Hepatocyte (in vitro differentiated cells): ENCODE measurements at regions not wholly inside any gene's neighbourhood (a gene's known extent, or its start where the extent isn't known, plus 50 kb on each side); places are given as distances from the start of the nearest gene placed in this dataset.

Experiments
- DNase-seq: peaks from one replicate; pipeline ENCODE4 v3.0.0-alpha.2; 2016; ENCODE audit warnings: low spot score
- H2AFZ ChIP-seq: fragments of 200-600 bp; sonication (generic); 2 replicates; pipeline ENCODE4 v1.6.0; 2016; ENCODE audit warnings: antibody characterized with exemption, mild to moderate bottlenecking
- H3K27ac ChIP-seq: fragments of 200-600 bp; sonication (generic); 2 replicates; pipeline ENCODE4 v1.5.1; 2016; ENCODE audit warnings: mild to moderate bottlenecking
- H3K27me3 ChIP-seq: fragments of 200-600 bp; sonication (generic); 2 replicates; pipeline ENCODE4 v1.6.1; 2016
- H3K36me3 ChIP-seq: fragments of 200-600 bp; sonication (generic); replicated peaks from 2 replicates; pipeline ENCODE4 v1.5.1; 2016; ENCODE audit warnings: low read depth; ENCODE audit not compliant: insufficient read depth
- H3K4me1 ChIP-seq: fragments of 200-600 bp; sonication (generic); 2 replicates; pipeline ENCODE4 v1.5.1; 2016; ENCODE audit warnings: mild to moderate bottlenecking, moderate library complexity; ENCODE audit not compliant: insufficient read depth
- H3K4me2 ChIP-seq: fragments of 200-600 bp; sonication (generic); 2 replicates; pipeline ENCODE4 v1.6.0; 2016
- H3K4me3 ChIP-seq: fragments of 200-600 bp; sonication (generic); 2 replicates; pipeline ENCODE4 v1.5.1; 2016; ENCODE audit warnings: mild to moderate bottlenecking
- H3K79me2 ChIP-seq: fragments of 200-600 bp; sonication (generic); 2 replicates; pipeline ENCODE4 v1.6.0; 2017; ENCODE audit warnings: mild to moderate bottlenecking
- H3K9me2 ChIP-seq: fragments of 200-600 bp; sonication (generic); replicated peaks from 2 replicates; pipeline ENCODE4 v1.6.0; 2017; ENCODE audit warnings: mild to moderate bottlenecking; ENCODE audit not compliant: insufficient read depth
- H3K9me3 ChIP-seq: fragments of 200-600 bp; sonication (generic); 2 replicates; pipeline ENCODE4 v1.5.1; 2016; ENCODE audit warnings: low read depth, mild to moderate bottlenecking
- H4K20me1 ChIP-seq: fragments of 200-600 bp; sonication (generic); 2 replicates; pipeline ENCODE4 v1.6.0; 2016; ENCODE audit warnings: mild to moderate bottlenecking; ENCODE audit not compliant: insufficient read depth, poor library complexity, severe bottlenecking
- EZH2 ChIP-seq: fragments of 200-600 bp; sonication (generic); IDR thresholded peaks from 2 replicates; pipeline ENCODE4 v1.6.1; 2016; ENCODE audit warnings: antibody characterized with exemption, mild to moderate bottlenecking, borderline replicate concordance
- EZH2phosphoT487 ChIP-seq: fragments of 200-600 bp; sonication (generic); IDR thresholded peaks from one replicate; pipeline ENCODE4 v1.6.1; 2018; ENCODE audit warnings: antibody characterized with exemption, mild to moderate bottlenecking, low read depth, moderate library complexity; ENCODE audit not compliant: unreplicated experiment, severe bottlenecking
- WGBS: methylation state at CpG from one replicate; pipeline ENCODE4 v1.1.6; 2016; ENCODE audit warnings: low lambda C conversion rate; ENCODE audit errors: missing lambda C conversion rate; 5-methylcytosine and 5-hydroxymethylcytosine counted together
- TF ChIP-seq, protein P1 (sequence below): fragments of 200-600 bp; sonication (generic); IDR thresholded peaks from 2 replicates; pipeline ENCODE4 v1.5.1; 2016; ENCODE audit warnings: antibody characterized with exemption, mild to moderate bottlenecking; ENCODE audit not compliant: poor library complexity

DNA sequence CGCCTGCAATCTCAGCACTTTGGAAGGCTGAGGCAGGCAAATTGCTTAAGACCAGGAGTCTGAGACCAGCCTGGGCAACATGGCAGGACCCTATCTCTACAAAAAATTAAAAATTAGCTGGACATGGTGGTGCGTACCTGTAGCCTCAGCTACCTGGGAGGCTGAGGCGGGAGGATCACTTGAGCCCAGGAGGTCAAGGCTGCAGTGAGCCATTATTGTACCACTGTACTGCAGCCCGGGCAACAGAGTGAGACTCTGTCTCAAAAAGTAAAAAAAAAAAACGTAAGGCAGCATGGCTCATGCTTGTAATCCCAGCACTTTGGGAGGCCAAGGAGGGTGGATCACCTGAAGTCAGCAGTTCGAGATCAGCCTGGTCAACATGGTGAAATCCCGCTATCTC, 263.6 kb downstream of the PARN start:
- WGBS: 95% methylated on average over 7 of the region's 7 CpGs
- H2AFZ ChIP-seq: no peak overlapping the region

DNA sequence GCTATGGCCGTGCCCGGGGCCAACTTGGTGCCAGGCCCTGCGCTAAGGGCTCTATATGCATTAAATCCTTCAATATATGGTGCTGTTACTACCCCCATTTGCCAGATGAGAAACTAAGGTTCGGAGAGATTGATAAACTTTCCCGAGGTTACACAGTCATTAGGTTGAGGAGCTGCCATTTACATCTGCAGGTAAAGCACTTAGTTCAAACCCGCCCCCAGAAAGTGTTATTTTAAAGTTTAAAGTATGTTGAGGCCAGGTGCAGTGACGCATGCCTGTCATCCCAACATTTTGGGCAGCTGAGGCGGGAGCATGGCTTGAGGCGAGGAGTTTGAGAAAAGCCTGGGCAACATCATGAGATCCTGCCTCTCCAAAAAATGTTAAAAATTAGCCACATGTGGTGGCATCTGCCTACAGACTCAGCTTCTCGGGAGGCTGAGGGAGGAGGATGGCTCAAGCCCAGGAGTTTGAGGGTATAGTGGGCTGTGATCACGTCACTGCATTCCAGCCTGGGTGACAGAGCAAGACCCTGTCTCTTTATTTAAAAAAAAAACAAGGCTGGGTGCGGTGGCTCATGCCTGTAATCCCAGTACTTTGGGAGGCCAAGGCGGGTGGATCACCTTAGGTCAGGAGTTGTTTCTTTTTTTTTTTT, 264.7 kb downstream of the PARN start:
- H3K4me2 ChIP-seq: no peak overlapping the region
- H3K79me2 ChIP-seq: no peaks in the 10 kb centered on the region
- no peaks in the 10 kb centered on the region for H3K9me3 ChIP-seq
- peak overlapping the region; percentile 43 for H3K27ac ChIP-seq
- WGBS: 95% methylated on average over 11 of the region's 13 CpGs
- DNase-seq: no peak
- H3K9me2 ChIP-seq: no peaks in the 10 kb centered on the region
- H3K4me3 ChIP-seq: no peak overlapping the region
- no peaks in the 10 kb centered on the region for H4K20me1 ChIP-seq
- H3K4me1 ChIP-seq: peaks cover 8% of the 10 kb centered on the region
- H3K36me3 ChIP-seq: no peaks in the 10 kb centered on the region
- no peaks in the 10 kb centered on the region for H3K27me3 ChIP-seq
- no peak overlapping the region for H2AFZ ChIP-seq
- no peak for TF ChIP-seq EZH2phosphoT487
- TF ChIP-seq EZH2: no peak
- TF ChIP-seq, protein P1, sequence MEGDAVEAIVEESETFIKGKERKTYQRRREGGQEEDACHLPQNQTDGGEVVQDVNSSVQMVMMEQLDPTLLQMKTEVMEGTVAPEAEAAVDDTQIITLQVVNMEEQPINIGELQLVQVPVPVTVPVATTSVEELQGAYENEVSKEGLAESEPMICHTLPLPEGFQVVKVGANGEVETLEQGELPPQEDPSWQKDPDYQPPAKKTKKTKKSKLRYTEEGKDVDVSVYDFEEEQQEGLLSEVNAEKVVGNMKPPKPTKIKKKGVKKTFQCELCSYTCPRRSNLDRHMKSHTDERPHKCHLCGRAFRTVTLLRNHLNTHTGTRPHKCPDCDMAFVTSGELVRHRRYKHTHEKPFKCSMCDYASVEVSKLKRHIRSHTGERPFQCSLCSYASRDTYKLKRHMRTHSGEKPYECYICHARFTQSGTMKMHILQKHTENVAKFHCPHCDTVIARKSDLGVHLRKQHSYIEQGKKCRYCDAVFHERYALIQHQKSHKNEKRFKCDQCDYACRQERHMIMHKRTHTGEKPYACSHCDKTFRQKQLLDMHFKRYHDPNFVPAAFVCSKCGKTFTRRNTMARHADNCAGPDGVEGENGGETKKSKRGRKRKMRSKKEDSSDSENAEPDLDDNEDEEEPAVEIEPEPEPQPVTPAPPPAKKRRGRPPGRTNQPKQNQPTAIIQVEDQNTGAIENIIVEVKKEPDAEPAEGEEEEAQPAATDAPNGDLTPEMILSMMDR: no peak

More for the DNA sequence above, 263.6 kb downstream of the PARN start:
- no peak for TF ChIP-seq EZH2
- TF ChIP-seq, protein P1: no peak
- Histone ChIP-seq H3K9me3 (no peaks in the 10 kb centered on the region), H3K9me2 (no peaks in the 10 kb centered on the region), H3K27ac (no peak overlapping the region), H3K79me2 (no peaks in the 10 kb centered on the region), H3K27me3 (no peaks in the 10 kb centered on the region), H3K4me2 (no peak overlapping the region), H3K4me1 (peaks cover 8% of the 10 kb centered on the region), H3K36me3 (no peaks in the 10 kb centered on the region), H3K4me3 (no peak overlapping the region), H4K20me1 (no peaks in the 10 kb centered on the region)
- DNase-seq: no peak

DNA sequence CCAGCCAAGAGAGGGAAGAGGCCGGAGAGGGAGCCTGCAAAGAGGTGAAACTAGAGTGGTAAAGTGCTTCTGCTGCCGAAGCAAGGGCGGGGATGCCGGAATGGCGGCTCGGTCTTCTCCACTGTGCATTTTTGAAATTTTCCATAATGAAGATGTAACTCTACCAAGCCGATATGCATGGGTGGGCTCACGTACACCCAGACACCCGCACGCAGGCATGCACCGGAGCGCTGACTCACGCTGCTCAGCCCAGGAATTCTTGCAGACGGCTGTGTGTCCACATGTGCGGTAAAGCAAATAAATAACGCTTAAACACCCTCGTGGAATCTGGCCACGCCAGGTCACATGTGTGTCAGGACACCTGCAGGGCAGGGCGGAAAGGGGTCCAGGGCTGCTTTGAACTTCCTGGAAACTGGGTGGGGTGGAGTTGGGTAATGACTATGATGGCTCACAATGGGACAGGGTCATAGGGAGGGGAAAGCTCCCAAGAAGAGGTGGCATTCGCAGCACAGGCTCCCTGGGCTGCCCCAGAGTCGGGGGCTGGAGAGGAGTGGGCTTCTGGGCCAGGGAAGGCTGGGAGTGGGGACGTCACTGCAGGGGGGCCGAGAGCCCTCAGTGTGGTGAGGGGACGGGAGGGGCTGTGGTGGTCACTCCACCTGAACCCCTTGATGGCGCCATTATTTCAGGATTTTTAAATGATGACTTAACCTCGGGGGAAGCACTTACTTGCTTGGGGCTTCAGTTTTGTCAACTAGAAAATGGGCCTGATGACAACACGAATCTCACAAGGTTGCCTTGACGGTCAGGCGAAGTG, 265.5 kb downstream of the PARN start:
- no peaks in the 10 kb centered on the region for H3K36me3 ChIP-seq
- TF ChIP-seq, protein P1: no peak
- TF ChIP-seq EZH2phosphoT487: no peak
- TF ChIP-seq EZH2: no peak
- peaks cover 8% of the 10 kb centered on the region for H3K4me1 ChIP-seq
- peak overlapping the region; percentile 43 for H3K27ac ChIP-seq
- no peaks in the 10 kb centered on the region for H4K20me1 ChIP-seq
- no peaks in the 10 kb centered on the region for H3K79me2 ChIP-seq
- no peaks in the 10 kb centered on the region for H3K27me3 ChIP-seq
- WGBS: 64% methylated on average over 29 of the region's 29 CpGs
- DNase-seq: peak; percentile 77
- no peak overlapping the region for H2AFZ ChIP-seq
- H3K9me3 ChIP-seq: no peaks in the 10 kb centered on the region
- no peak overlapping the region for H3K4me3 ChIP-seq
- H3K9me2 ChIP-seq: no peaks in the 10 kb centered on the region
- peak overlapping the region; percentile 16 for H3K4me2 ChIP-seq
